ENCODE measurements at regions not wholly inside any gene's neighbourhood (a gene's known extent, or its start where the extent isn't known, plus 50 kb on each side); places are given as distances from the start of the nearest gene placed in this dataset.

DNA sequence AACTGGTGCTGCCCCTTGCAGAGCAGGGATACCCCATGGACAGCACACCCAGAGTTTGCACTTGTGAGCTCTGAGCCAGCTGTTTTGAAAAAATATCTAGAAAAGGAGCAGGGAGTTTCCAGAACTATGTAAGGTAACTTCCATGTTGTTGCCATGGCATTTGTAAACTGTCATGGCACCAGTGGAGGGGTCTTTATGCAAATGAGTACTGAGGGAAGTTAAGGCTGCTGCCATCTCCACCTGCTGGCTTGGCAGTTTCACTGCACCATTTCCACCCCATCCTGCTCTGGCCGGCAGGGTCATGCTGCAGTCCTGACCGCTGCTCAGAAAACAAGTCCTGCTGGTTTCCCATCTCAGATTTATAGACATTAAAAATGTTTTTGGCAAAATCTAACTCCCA is 52.3 kb upstream of the SNTG2 start:
- no peak for DNase-seq

DNA sequence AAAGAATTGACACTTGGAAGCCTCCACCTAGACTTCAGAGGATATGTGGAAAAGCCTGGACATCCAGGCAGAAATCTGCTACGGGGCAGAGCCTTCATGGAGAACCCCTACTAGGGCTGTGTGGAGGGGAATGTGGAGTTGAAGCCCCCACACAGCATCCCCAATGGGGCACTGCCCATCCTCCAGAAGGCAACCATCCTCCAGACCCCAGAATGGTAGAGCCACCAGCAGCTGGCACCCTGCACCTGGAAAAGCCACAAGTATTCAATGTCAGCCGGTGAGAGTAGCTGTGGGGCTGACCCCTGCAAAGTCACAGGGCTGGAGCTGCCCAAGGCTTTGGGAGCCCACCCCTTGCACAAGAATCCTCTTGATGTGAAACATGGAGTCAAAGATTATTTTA is 53.6 kb upstream of the SNTG2 start:
- DNase-seq, result no peak

DNA sequence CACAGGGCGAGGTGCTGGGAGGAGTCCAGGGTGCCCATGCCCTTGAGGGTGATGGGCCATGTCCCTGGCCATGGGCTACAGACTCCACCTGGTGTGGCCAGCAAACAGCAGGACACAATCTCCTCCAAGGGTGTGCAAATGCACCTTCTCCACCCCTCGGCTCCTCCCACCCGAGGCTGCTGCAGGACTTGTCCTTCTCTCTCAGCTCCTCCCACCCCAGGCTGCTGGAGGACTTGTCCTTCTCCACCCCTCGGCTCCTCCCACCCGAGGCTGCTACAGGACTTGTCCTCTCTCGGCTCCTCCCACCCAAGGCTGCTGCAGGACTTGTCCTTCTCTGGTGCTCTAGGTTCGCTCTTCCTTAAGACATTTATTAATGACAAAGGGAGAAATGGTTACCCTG is 57.3 kb upstream of the SNTG2 start:
- no peak for DNase-seq

DNA sequence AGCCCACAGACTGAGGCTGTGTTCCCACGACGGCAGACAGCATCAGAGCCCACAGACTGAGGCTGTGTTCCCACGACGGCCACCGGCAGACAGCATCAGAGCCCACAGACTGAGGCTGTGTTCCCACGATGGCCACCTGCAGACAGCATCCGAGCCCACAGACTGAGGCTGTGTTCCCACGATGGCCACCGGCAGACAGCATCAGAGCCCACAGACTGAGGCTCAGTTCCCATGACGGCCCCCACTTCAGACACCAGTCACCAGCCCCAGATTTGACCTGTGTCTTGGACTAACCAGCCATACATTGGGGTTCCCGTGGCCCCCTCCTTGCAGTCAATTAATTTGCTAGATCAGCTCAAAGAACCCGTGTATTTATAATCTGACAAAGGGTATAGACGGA is 57.8 kb upstream of the SNTG2 start:
- no peak for DNase-seq

DNA sequence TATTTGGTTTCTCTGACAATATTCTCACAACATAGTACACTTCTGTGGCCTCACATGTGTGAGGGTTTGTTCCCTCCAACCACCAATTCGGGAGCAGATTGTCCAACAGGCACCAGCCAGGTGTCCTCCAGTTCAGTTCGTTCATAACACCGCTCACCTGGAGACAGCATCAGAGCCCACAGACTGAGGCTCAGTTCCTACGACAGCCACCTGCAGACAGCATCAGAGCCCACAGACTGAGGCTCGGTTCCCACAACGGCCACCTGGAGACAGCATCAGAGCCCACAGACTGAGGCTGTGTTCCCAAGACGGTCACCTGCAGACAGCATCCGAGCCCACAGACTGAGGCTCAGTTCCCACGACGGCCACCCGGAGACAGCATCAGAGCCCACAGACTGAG is 58.2 kb upstream of the SNTG2 start:
- DNase-seq, result no peak

DNA sequence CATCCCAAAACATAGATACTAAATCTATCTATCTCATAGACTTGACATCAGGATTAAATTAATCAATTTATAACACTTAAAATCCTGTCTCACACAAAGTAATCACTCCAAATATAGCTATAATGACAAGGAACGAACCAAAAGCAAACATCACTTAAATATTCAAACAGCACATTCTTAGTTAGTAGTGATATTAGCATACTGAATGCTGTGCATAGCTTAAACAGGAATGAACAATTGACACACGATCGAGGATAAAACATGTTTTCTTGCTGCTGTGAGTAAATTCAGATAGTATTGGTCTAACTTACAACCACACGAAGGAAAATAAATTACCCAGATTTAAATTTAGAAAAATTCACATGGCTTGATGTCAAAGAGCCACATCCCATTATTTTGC is 58.9 kb upstream of the SNTG2 start:
- DNase-seq, result no peak

DNA sequence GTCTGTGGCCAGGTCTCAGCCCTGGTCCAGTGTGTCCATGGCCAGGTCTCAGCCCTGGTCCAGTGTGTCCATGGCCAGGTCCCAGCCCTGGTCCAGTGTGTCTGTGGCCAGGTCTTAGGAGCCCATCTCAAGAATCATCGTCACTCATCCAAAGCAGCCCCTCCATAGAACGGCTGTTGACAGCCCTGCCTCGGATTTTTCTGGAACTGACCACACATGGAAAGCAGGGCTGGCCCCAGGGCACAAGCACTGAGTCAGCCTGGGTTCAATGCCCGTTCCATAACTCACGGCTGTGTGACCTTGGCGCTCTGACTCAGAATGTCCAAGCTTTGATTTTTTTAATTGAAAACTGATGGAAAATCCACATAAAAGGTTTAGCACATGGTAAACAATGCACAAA is 59.9 kb upstream of the SNTG2 start:
- no peak for DNase-seq

DNA sequence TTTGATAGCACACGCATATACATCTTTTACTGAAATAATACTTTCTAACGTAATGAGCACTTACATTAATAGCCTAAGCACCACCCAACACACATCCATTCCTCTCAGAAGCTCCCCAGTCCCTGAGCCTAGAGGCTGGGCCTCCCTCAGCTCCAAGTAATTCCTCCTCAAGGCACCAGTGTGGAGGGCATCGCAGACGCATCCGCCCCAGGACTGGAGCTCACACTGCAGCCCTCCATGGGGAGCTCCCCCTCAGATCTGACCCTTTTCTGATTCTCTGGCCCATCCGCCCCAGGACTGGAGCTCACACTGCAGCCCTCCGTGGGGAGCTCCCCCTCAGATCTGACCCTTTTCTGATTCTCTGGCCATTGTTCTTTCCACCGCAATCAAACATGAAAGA is 60.4 kb upstream of the SNTG2 start:
- no peak for DNase-seq

DNA sequence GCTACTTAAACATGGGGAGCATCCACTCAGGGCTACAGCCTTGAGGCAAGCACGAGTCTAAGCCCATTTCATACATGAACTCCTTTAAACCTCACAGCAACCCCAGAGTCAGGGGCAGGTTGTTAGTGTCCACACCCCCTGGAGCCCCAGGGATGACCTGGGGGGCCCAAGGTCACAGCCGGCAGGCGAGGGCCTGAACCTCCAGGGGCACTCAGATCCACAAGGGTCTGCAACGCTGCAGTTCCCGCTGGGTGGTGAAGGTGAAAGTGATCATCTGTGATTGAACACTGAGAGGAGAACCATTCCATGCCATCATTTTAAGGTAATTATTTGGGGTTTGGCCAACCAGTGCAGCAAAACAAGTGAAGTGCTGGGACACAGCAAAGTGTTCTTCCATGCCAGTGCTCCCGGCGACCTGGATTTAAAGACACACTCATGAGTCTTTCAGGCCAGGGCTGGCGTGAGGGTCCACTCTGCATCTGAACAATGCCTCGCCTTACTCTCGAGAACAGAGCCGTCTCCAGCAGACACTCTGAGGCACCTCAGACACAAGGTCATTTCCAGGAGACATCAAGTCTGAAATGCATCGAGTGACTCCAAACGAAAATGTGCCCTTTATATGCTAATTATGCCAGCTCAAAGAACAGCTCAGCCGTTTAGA is 61.6 kb upstream of the SNTG2 start:
- DNase-seq, result no peak

DNA sequence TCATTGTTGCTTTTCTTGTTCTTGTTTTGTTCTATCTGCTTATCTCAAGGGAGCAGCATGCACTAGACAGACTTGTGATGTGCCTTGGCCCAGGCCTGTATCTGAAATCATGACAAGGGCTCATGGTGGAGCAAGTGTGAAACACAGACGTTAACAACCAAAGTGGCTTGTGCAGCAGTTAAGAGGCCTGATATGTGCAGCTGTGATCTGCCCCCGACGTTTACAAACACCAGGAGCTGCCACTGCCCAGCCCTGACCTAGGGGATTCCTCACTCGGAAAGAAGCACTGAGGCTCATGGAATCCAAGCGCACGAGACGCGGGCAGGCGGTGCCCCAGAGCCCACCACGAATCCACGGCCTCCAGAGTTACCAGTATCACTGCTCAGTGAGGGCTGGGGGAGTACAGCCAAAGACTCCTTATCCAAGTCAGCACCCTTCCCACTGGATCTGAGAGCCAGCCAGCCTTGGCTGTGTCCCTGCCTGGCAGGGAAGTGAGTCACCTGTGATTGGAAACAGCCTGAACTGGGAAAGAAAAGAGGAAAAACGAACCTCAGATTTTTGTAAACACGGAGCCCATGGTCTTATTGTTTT is 62.3 kb upstream of the SNTG2 start:
- DNase-seq, result no peak

DNA sequence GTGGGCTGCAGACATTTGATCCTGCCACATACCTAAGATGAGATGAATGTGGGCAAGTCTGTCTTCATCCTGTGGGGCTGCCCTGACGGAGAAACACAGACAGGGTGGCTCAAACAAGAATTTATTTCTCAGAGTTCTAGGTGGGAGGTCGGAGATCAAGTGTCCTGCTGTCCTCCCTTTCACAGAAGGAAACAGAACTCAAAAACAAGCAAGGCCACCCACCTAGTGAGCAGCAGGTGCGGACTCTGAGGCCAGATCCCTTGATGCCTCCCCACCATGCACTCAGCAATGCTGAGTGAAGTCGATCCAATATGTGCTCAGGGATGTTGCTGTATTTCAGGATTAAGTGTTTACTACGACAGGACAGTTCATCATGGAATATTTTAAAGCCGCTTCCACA is 63.0 kb upstream of the SNTG2 start:
- no peak for DNase-seq

DNA sequence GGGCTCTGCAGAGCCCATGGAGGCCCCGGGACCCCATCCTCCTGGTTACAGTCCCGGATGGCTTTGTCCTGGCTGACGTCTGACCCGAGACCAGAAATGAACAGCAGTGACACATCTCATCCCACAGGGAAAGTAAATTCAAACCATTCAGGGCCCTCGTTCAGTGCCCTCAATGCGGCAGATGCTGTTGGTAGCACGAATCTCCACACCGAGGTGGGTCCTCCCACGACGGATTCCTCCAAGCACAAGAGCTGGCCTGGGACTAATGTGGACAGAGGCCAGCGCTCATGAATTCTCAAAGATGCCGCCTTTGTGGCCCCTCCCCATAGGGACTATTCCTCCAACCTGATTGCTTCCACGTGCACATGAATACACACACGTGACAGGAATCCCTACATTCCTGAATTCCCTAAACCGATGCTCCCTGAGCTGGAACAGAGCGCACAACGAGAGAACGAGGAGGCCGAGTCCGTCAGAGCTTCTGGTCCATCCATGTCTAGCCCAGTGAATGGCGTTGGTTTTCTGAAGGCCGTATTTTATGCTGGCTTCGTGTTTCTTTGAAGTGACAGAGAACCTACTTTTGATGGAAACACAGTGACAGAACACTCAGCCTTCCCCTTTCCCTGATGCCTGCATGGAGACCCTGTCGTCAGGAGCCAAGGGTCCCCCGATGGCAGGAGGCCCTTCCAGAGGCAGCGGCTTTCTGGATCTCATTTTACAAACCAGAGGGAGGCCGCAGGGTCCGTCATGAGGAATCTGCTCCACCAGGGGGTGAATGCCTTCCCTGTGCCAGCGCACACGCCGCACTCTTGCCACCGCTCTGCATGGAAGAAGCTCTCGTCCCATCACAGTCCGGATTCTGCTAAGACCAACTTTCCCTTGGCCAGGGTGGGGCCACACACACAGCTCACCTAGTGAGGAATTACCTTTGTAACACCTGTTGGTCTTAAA is 64.3 kb upstream of the SNTG2 start:
- DNase-seq, result no peak

DNA sequence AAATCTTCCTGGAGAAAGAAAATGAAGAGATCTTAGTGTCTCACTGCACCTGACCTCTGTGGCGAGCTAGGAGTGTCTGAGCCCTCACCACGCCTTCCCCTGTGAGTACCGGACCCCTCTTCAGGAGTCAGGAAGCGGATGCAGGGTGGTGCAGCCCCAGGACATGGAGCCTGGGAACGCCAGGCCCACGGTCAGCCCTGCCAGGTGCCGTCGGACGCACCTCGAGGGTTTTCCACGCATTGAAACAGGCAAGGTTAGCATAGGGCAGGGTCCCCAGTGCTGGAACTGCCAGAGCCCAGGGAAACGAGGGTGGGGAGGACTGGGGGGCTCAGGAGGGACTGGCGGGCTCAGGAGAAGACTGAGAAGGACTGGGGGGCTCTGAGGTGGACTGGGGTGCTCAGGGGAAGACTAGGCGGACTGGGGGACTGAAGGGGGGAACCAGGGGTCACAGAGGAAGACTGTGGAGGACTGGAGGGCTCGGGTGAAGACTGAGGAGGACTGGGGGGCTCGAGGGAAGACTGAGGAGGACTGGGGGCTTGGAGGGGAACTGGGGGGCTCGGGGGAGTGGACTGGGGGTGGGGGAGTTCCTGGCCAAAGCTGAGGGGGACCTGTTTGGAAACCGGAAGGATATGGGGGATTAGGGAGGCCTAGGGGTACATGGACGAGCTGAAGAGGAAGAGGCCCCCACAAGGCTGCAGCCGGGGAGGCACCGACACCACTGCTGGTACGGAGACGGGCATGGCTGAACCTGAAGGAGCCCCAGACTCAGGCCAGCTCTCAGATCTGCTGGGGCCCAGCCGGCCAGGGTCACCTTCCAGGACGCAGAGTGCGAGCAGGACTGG is 65.2 kb upstream of the SNTG2 start:
- no peak for DNase-seq

DNA sequence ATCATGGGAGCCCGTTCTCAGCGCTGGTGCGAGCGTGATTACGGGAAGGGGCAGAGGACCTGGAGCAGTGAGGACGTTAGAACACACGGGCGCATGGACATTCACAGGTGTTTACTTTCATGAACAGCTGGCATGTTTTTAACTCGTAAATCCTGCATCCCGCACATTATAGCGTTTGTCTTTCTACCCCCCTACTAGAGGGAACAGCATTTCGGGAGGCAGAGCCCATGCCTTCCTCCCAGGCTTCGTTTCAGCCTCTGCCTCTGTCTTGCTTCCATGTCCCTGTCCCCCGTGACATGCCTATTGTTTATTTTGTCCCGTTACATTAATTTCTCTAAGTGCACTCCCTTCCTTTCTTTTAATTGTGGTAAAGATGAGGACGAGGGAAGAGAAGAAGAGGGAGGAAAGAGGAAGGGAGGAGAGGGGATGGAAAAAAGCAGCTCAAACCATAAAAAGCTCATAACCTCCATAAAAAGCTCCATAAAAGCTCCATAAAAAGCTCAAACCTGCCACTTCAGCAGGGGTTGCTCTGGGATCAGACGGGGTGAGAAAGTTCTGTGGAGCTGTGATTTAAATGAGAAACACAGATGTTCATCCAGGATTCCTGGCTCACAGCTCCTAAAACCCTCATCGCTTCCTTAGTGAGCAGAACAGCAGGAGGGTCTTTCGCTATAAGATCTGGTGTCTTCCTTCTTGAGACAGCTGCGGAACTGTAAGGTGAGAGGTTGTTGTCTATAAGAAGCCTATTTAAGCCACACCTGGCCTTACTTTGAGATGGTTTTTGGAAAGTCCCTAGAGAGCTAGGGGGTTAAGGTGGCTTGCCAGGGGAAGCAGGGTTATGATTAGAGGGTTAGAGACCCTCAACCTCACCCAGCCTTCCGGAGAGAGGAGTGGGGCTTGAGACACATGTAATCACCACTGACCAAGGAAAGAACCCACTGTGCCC is 66.6 kb upstream of the SNTG2 start:
- DNase-seq, result no peak

DNA sequence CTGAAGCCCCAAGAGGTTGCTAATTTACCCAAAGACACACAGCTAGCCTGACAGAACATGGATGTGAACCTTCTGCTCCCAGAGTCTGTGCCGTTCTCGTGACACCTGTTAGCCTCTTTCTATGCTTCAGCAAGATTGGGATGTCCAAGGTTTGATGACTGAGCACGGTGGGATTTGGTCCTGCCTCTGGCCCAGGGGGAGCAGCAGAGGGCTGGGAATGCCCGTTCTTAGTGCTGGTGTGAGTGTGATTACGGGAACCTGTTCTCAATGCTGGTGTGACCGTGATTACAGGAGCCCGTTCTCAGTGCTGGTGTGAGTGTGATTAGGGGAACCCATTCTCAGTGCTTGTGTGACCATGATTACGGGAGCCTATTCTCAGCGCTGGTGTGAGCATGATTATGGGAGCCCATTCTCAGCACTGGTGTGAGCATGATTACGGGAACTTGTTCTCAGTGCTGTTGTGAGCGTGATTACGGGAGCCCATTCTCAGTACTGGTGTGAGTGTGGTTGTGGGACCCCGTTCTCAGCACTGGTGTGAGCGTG is 67.3 kb upstream of the SNTG2 start:
- DNase-seq, result no peak

DNA sequence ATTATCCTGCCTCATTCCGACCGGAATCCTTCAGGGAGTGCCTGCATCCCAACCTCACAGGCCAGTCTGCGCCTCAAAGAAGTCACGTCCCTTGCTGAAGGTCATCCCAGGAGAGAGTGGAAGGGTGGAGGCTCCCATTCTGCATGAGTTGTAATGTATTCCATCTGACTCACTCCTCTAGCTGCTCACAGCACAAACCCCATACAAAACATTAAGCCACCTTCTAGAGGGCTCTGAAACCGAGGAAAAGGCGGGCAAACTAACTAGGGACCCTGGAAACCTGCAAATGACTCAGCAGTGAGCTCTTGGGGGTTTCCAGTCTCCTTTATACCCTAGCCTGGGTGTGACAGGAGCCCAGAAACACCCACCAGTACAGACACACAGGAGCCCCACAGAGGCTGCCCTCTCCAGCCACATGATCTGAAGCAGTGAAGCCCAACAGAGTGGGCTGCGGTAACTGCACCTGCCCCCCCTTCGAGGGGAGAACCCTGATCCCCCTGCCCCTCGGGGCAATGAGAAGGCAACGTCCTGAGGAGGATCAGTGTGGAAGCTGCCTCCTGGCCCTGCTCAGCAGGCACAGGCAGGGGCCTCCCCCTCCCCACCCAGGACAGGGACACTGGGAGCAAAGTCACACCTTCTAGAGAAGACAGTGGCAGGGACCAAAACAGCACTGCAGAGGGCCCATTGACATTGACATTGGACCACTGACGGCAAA is 69.3 kb upstream of the SNTG2 start:
- no peak for DNase-seq

DNA sequence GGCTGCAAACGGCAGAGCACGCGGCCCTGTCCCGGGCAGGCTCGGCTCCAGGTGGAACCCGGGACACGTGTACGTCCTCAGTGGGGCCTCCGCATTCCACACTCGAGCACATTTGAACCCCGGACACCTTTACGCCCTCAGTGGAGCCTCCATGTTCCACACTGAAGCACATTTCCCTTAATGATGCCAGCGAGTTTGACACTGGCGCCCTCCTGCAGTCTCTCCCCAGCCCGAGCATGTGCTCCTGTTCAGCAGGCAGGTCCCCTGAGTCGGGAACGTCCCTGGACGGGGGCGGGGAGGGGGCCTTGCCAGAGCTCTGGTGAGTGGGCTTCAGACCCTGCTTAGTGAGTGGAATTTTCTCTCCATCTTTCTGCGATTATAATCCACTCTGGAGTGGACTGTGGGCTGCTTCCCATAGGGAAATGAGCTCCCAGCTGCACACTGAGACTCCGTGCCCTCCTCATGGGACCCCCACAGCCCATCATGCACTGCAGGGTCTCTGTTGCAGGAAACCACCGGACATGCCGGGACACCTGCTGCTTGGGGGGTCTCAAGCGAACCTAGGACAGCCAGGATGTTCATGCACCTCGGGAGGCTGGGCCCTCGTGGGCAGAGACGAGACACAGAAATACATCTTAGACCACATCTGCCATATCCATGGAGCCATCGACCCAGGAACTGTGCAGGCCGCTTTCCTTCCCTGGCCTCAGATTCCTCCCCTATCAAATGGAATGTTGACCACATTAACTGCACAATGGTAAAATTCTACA is 70.3 kb upstream of the SNTG2 start:
- DNase-seq, result no peak

DNA sequence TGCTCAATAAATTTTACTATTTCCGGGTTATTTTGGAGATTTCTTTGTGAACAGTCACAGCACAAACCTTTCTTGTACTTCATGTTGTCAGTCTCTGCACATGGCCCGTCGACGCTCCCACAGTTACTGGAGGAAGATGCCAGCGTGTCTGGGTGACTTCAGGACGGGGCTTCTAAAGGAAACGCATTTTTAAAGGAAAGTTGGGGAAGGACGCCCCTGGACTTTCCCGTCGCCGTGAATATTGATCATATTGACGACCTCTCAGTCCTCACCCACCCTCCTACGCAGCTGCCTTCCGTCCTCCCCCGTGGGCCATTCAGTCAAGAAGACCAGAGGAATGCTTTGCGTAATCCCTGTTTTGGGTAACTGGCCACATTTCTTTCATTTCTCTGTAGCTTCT is 71.1 kb upstream of the SNTG2 start:
- DNase-seq, result no peak

DNA sequence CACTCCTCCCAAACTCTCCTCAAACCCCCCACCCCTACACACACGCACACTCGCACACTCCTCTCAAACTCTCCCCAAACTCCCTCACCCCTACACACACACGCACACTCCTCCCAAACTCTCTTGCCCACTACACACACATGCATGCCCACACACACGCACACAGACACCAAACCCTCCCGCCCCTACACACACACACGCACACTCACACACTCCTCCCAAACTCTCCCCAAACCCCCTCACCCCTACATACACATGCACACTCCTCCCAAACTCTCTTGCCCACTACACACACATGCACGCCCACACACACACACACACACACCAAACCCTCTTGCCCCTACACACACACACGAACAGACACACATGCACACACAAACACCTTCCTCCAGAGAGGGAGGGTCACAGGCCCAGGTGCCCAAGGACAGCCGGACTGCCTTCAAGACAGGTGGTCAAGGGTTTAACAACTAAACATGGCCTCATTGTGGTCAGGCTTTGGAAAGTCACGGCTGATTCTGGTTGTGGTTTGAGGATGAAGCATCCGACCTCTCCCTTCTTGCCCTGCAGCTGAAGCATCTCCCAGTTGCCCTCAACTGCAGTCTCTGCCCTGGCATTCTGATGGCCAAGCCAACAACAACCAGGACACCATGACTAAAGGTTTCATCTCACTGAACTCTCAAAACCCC is 72.3 kb upstream of the SNTG2 start:
- no peak for DNase-seq

DNA sequence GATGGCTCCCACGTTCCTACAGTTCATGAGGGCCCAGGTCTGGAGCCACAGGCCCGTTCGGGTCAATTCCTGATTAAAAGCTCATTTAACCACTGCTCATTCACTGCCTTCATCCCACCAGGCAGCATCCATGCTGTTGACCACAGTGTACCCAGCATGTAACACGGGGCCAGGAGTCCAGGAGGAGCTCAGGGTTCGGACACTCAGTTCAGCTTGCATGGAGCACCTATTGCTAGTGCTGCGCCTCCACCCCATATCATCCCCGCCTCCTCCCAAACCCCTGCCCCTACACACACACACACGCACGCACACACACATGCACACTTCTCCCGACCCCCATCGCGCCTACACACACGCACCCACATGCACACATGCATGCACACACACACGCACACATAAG is 72.9 kb upstream of the SNTG2 start:
- DNase-seq, result no peak

All from AML-193 (cell line).